Small intestine (tissue), 7 donors: ENCODE measurements at regions not wholly inside any gene's neighbourhood (a gene's known extent, or its start where the extent isn't known, plus 50 kb on each side); places are given as distances from the start of the nearest gene placed in this dataset.
"Not testable (repeated sequence)": the region's sequence is repeated elsewhere in the genome, so short reads cannot be mapped to it uniquely, and the experiment has no call there.

Experiments
- DNase-seq, 2 donors: peaks; one replicate each; pipeline versions ENCODE4 v3.0.0 to v3.0.0-alpha.2; 2013
- FAIRE-seq: peaks from 2 replicates; lab custom pipeline; 2012; peaks lifted over from hg19 to GRCh38; lab: Jason Lieb, UNC
- H3K27ac ChIP-seq, 3 donors: one replicate each; pipeline ENCODE4 v1.5.1; 2013; ENCODE audit warnings: low read length in 2 of 3, mild to moderate bottlenecking in 2 of 3, control low read depth in 1 of 3, inconsistent platforms in 1 of 3, low read depth in 1 of 3, moderate library complexity in 1 of 3
- H3K27me3 ChIP-seq, 3 donors: one replicate each; pipeline ENCODE4 v1.6.1; 2013; ENCODE audit warnings: low read length in 3 of 3, inconsistent platforms in 1 of 3; ENCODE audit not compliant: control insufficient read depth in 3 of 3, insufficient read depth in 3 of 3
- H3K36me3 ChIP-seq, 3 donors: one replicate each; pipeline ENCODE4 v1.6.1; 2013; ENCODE audit warnings: low read length in 3 of 3, inconsistent platforms in 1 of 3, low read depth in 1 of 3, mild to moderate bottlenecking in 1 of 3, moderate library complexity in 1 of 3; ENCODE audit not compliant: control insufficient read depth in 3 of 3, insufficient read depth in 2 of 3
- H3K4me1 ChIP-seq, 3 donors: one replicate each; pipeline ENCODE4 v1.6.1; 2013; ENCODE audit warnings: low read length in 2 of 3, inconsistent platforms in 1 of 3, low read depth in 1 of 3, mild to moderate bottlenecking in 1 of 3, moderate library complexity in 1 of 3; ENCODE audit not compliant: control insufficient read depth in 3 of 3, insufficient read depth in 2 of 3
- H3K4me3 ChIP-seq, 3 donors: one replicate each; pipeline ENCODE4 v1.5.1; 2013; ENCODE audit warnings: low read length in 3 of 3, control low read depth in 1 of 3, inconsistent platforms in 1 of 3, low read depth in 1 of 3, mild to moderate bottlenecking in 1 of 3, moderate library complexity in 1 of 3
- H3K9me3 ChIP-seq, 2 donors: one replicate each; pipeline ENCODE4 v1.6.1; 2013; ENCODE audit warnings: low read depth in 1 of 2, low read length in 1 of 2; ENCODE audit not compliant: control insufficient read depth in 2 of 2, insufficient read depth in 1 of 2
- WGBS, 3 donors: extraction: QIAGEN DNeasy Blood & Tissue Kit; methylation state at CpG; one replicate each; pipeline ENCODE4 v1.1.7; 2013; 5-methylcytosine and 5-hydroxymethylcytosine counted together
- donor health status: healthy with polysubstance abuse.
- donor health status: control.
- donor health status: control.
- donor health status: Bipolar disorder and iron deficiency.
- donor health status: healthy.

DNA sequence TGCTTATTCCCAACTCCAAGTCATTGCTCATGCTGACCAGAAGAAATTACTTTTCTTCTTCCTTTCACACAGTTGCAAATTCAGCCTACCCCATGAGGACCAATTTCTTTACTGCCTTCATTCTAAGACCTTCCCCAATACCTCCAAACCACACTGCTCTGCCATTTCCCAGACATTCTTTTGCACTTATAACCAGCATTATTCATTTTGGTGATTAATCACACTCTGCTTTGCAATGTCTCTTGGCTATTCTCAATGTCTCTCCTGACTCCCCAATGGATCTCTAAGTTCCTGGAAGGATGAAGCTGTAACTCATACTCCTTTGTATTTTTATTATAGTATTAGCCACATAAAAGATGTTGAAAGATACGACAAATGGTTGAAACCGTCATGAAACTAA is 105.7 kb upstream of the RANBP3L start:
- peaks cover 0 to 3% of the 10 kb centered on the region in 2 donors for H3K9me3 ChIP-seq
- DNase-seq (no peak), FAIRE-seq (no peak)
- no peak overlapping the region for H3K27ac ChIP-seq
- H3K27me3 ChIP-seq = no peaks in the 10 kb centered on the region
- H3K4me1 ChIP-seq = no peaks in the 10 kb centered on the region
- H3K4me3 ChIP-seq = no peak overlapping the region
- H3K36me3 ChIP-seq = no peaks in the 10 kb centered on the region
- WGBS, 3 donors = 67 to 88% (median 74%) methylated on average over 2 of the region's 2 CpGs

DNA sequence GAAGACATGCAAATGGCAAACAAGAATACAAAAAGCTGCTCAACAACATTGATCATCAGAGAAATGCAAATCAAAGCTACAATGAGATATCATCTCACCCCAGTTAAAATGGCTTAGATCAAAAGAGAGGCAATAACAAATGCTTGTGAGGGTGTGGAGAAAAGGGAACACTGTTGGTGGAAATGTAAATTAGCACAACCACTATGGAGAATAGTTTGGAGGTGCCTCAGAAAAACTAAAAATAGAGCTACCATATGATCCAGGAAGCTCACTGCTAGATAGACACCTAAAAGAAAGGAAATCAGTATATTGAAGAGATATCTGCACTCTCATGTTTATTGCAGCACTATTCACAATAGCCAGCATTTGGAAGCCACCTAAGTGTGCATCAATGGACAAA is 108.0 kb upstream of the RANBP3L start:
- H3K4me3 ChIP-seq, H3K27me3 ChIP-seq, H3K4me1 ChIP-seq, FAIRE-seq, H3K27ac ChIP-seq, H3K36me3 ChIP-seq, H3K9me3 ChIP-seq, DNase-seq: not testable (repeated sequence)

DNA sequence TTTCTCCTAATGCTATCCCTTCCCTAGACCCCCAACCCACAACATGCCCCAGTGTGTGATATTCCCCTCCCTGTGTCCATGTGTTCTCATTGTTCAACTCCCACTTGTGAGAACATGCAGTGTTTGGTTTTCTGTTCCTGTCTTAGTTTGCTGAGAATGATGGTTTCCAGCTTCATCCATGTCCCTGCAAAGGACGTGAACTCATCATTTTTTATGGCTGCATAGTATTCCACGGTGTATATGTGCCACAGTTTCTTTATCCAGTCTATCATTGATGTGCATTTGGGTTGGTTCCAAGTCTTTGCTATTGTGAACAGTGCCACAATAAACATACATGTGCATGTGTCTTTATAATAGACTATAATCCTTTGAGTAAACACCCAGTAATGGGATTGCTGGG is 109.0 kb upstream of the RANBP3L start:
- H3K4me1 ChIP-seq = not testable (repeated sequence)

GRCh38 chr5:36414869-36415282 is 113.2 kb upstream of the RANBP3L start:
- WGBS, 3 donors = 6 to 25% (median 16%) methylated on average over 3 of the region's 3 CpGs
- FAIRE-seq = peak; percentile 55
- H3K36me3 ChIP-seq = no peaks in the 10 kb centered on the region
- H3K4me1 ChIP-seq = peaks cover 0 to 21% (median 0%) of the 10 kb centered on the region in 3 donors
- peak; percentile 53 to 68 for DNase-seq
- no peak overlapping the region for H3K4me3 ChIP-seq
- no peaks in the 10 kb centered on the region for H3K27me3 ChIP-seq
- H3K27ac ChIP-seq = no peak overlapping the region
- H3K9me3 ChIP-seq = no peaks in the 10 kb centered on the region

More for the DNA sequence above, 109.0 kb upstream of the RANBP3L start:
- not testable (repeated sequence) for H3K9me3 ChIP-seq, DNase-seq, H3K4me3 ChIP-seq, H3K27ac ChIP-seq, H3K27me3 ChIP-seq, FAIRE-seq, H3K36me3 ChIP-seq
- WGBS, 3 donors = 91 to 95% (median 94%) methylated on average over 2 of the region's 2 CpGs

GRCh38 chr5:36416605-36417004 is 114.9 kb upstream of the RANBP3L start:
- Histone ChIP-seq H3K4me1 (peaks cover 0 to 23% (median 0%) of the 10 kb centered on the region in 3 donors), H3K27me3 (no peaks in the 10 kb centered on the region), H3K27ac (no peak overlapping the region), H3K9me3 (no peaks in the 10 kb centered on the region), H3K36me3 (no peaks in the 10 kb centered on the region), H3K4me3 (no peak overlapping the region)
- FAIRE-seq (no peak), DNase-seq (no peak)

DNA sequence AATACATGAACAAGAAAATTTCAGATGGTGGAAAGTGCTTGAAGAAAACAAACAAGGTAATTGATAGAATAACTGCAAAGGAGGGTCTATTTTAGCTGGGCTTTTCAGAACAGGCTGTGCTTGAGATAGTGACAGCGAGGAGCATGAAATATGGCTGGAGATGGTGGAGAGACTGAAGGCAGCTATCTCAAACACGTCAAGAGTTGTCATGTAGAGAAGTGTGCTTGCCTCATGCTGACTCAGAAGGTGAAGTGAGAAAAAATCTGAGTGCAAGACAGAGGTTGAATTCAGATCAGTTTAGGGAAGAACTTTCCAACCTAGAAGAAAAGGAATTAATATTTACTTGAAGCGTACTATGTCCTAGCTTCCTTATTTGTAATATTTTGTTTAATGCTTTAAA is 115.5 kb upstream of the RANBP3L start:
- no peaks in the 10 kb centered on the region for H3K36me3 ChIP-seq
- H3K4me1 ChIP-seq = peaks cover 0 to 23% (median 0%) of the 10 kb centered on the region in 3 donors
- no peak overlapping the region for H3K27ac ChIP-seq
- 73 to 79% (median 78%) methylated on average over 3 of the region's 3 CpGs for WGBS, 3 donors
- H3K4me3 ChIP-seq = no peak overlapping the region
- H3K27me3 ChIP-seq = no peaks in the 10 kb centered on the region
- no peaks in the 10 kb centered on the region for H3K9me3 ChIP-seq
- FAIRE-seq = no peak
- DNase-seq = no peak

- H3K27ac ChIP-seq = peak overlapping the region in 1 of 3 donors; percentile 60
- H3K27me3 ChIP-seq = no peaks in the 10 kb centered on the region
- WGBS, 3 donors = 72 to 91% (median 72%) methylated on average over 4 of the region's 4 CpGs
These were observed 116.0 kb upstream of the RANBP3L start for GRCh38 chr5:36417668-36418067.

GRCh38 chr5:36418152-36418979 is 116.7 kb upstream of the RANBP3L start:
- H3K9me3 ChIP-seq = no peaks in the 10 kb centered on the region
- H3K4me1 ChIP-seq = peaks cover 0 to 23% (median 0%) of the 10 kb centered on the region in 3 donors
- DNase-seq (peak; percentile 64 to 82), FAIRE-seq (no peak)
- no peaks in the 10 kb centered on the region for H3K36me3 ChIP-seq
- H3K4me3 ChIP-seq = no peak overlapping the region
- peak overlapping the region in 1 of 3 donors; percentile 60 for H3K27ac ChIP-seq
- no peaks in the 10 kb centered on the region for H3K27me3 ChIP-seq
- 24 to 58% (median 42%) methylated on average over 6 of the region's 6 CpGs for WGBS, 3 donors

More at GRCh38 chr5:36417668-36418067, 116.0 kb upstream of the RANBP3L start:
- FAIRE-seq = no peak
- H3K9me3 ChIP-seq = no peaks in the 10 kb centered on the region
- no peak for DNase-seq
- peaks cover 0 to 23% (median 0%) of the 10 kb centered on the region in 3 donors for H3K4me1 ChIP-seq
- no peak overlapping the region for H3K4me3 ChIP-seq
- no peaks in the 10 kb centered on the region for H3K36me3 ChIP-seq
